Neuronal stem cell (in vitro differentiated cells): ENCODE measurements at regions not wholly inside any gene's neighbourhood (a gene's known extent, or its start where the extent isn't known, plus 50 kb on each side); places are given as distances from the start of the nearest gene placed in this dataset.

Experiments used
- DNase-seq: peaks from one replicate; pipeline ENCODE4 v3.0.0-alpha.2; 2013; ENCODE audit warnings: low spot score
- H2AFZ ChIP-seq: one replicate; pipeline ENCODE4 v1.6.1; 2013; ENCODE audit warnings: mild to moderate bottlenecking, low read length, inconsistent platforms
- H2AK5ac ChIP-seq: 2 replicates; pipeline ENCODE4 v1.6.1; 2013; ENCODE audit warnings: low read depth, mild to moderate bottlenecking, inconsistent platforms, low read length, moderate library complexity, mixed read lengths
- H2BK120ac ChIP-seq: 2 replicates; pipeline ENCODE4 v1.6.1; 2013; ENCODE audit warnings: low read depth, mild to moderate bottlenecking, inconsistent platforms, low read length, moderate library complexity, mixed read lengths
- H2BK12ac ChIP-seq: one replicate; pipeline ENCODE4 v1.6.1; 2013; ENCODE audit warnings: low read length, inconsistent platforms
- H2BK15ac ChIP-seq: 2 replicates; pipeline ENCODE4 v1.6.1; 2013; ENCODE audit warnings: mild to moderate bottlenecking, low read length, inconsistent platforms, mixed read lengths
- H2BK5ac ChIP-seq: one replicate; pipeline ENCODE4 v1.6.1; 2013; ENCODE audit warnings: inconsistent platforms, mild to moderate bottlenecking, low read length, moderate library complexity
- H3K14ac ChIP-seq: one replicate; pipeline ENCODE4 v1.6.1; 2013; ENCODE audit warnings: low read length, inconsistent platforms
- H3K18ac ChIP-seq: 2 replicates; pipeline ENCODE4 v1.6.1; 2013; ENCODE audit warnings: low read length, inconsistent platforms
- H3K23ac ChIP-seq: 2 replicates; pipeline ENCODE4 v1.6.1; 2013; ENCODE audit warnings: low read depth, mild to moderate bottlenecking, mixed read lengths, low read length, inconsistent platforms; ENCODE audit not compliant: poor library complexity
- H3K27ac ChIP-seq: replicated peaks from 3 replicates; pipeline ENCODE4 v1.5.1; 2013; ENCODE audit warnings: low read length, inconsistent platforms
- H3K27me3 ChIP-seq, 3 experiments: 2 replicates each; pipeline ENCODE4 v1.6.1; 2013; ENCODE audit warnings: low read length in 3 of 3, mild to moderate bottlenecking in 2 of 3, inconsistent platforms in 1 of 3, low read depth in 1 of 3, mixed read lengths in 1 of 3, moderate library complexity in 1 of 3; ENCODE audit not compliant: control insufficient read depth in 3 of 3, insufficient read depth in 3 of 3
- H3K36me3 ChIP-seq, 2 donors: replicated peaks in 1 of 2; 2 replicates each; pipeline ENCODE4 v1.6.1; 2013; ENCODE audit warnings: low read length in 2 of 2; ENCODE audit not compliant: control insufficient read depth in 2 of 2, insufficient read depth in 2 of 2
- H3K4ac ChIP-seq: 2 replicates; pipeline ENCODE4 v1.6.1; 2013; ENCODE audit warnings: inconsistent platforms, mild to moderate bottlenecking, low read length, moderate library complexity
- H3K4me1 ChIP-seq, 2 donors: 1 replicate in 1 of 2; 2 replicates in 1 of 2; pipeline ENCODE4 v1.6.1; 2013; ENCODE audit warnings: low read length in 2 of 2, low read depth in 1 of 2; ENCODE audit not compliant: control insufficient read depth in 2 of 2, insufficient read depth in 1 of 2
- H3K4me2 ChIP-seq: one replicate; pipeline ENCODE4 v1.6.1; 2013; ENCODE audit warnings: mild to moderate bottlenecking, low read length, inconsistent platforms; ENCODE audit not compliant: insufficient read depth, poor library complexity, severe bottlenecking
- H3K4me3 ChIP-seq, 2 donors: 2 replicates each; pipeline ENCODE4 v1.5.1; 2013; ENCODE audit warnings: low read length in 2 of 2, mild to moderate bottlenecking in 2 of 2, inconsistent platforms in 1 of 2, moderate library complexity in 1 of 2
- H3K79me1 ChIP-seq: one replicate; pipeline ENCODE4 v1.6.1; 2013; ENCODE audit warnings: low read depth, mild to moderate bottlenecking, inconsistent platforms, low read length, moderate library complexity
- H3K9ac ChIP-seq: one replicate; pipeline ENCODE4 v1.6.1; 2013; ENCODE audit warnings: mild to moderate bottlenecking, low read depth, low read length, inconsistent platforms; ENCODE audit not compliant: poor library complexity
- H3K9me3 ChIP-seq, 2 donors: replicated peaks in 1 of 2; 2 replicates each; pipeline versions ENCODE3 to v1.6.1; 2013; ENCODE audit warnings: low read length in 2 of 2, mild to moderate bottlenecking in 2 of 2, inconsistent platforms in 1 of 2, low read depth in 1 of 2, mixed read lengths in 1 of 2, moderate library complexity in 1 of 2; ENCODE audit not compliant: control insufficient read depth in 2 of 2, insufficient read depth in 1 of 2
- H4K8ac ChIP-seq: one replicate; pipeline ENCODE4 v1.6.1; 2013; ENCODE audit warnings: low read depth, mild to moderate bottlenecking, inconsistent platforms, low read length, moderate library complexity
- H4K91ac ChIP-seq: one replicate; pipeline ENCODE4 v1.6.1; 2013; ENCODE audit warnings: low read length, low read depth, mild to moderate bottlenecking, inconsistent platforms; ENCODE audit not compliant: poor library complexity
- WGBS, 2 donors: extraction: QIAGEN DNeasy Blood & Tissue Kit; methylation state at CpG; one replicate each; pipeline ENCODE4 v1.1.7; 2013; ENCODE audit warnings: missing lambda C conversion rate in 2 of 2, mixed read lengths in 1 of 2; ENCODE audit not compliant: insufficient read length in 2 of 2, insufficient replicate concordance in 1 of 2; ENCODE audit errors: extremely low coverage in 2 of 2; 5-methylcytosine and 5-hydroxymethylcytosine counted together

DNA sequence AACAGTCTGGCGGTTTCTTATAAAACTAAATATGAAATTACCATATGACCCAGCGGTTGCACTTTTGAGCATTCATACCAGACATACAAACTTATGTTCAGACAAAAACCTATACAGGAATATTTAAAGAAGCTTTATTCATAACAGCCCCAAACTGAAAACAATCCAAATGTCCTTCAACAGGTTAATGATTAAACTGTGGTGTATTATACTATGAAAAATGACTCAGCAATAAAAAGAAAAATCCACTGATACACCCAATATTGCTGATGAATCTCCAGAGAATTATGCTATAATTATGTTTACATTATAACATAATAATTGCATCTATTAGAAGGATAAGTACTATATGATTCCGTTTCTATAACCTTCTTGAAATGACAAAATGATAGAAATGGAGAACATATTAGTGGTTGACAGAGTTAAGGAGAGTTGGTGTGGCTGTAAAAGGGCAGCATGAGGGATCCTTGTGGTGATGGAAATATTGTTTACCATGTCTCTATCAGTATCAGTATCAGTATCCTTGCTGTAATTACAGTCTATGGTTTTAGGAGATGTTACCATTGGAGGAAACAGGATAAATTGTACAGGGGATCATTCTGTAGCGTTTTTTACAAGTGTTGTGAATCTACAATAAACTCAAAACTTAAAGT lies 127.1 kb downstream of the DSC3 start:
- Histone ChIP-seq H3K23ac (no peak overlapping the region), H3K4ac (no peak overlapping the region), H3K36me3 (no peaks in the 10 kb centered on the region), H4K91ac (no peak overlapping the region), H3K27ac (no peak overlapping the region), H3K4me2 (no peak overlapping the region), H3K9ac (no peak overlapping the region), H3K4me1 (no peaks in the 10 kb centered on the region), H3K9me3 (no peaks in the 10 kb centered on the region), H2BK12ac (no peak overlapping the region), H2BK5ac (no peak overlapping the region), H3K27me3 (no peaks in the 10 kb centered on the region), H3K79me1 (no peaks in the 10 kb centered on the region), H3K18ac (no peak overlapping the region), H2BK15ac (no peak overlapping the region), H2BK120ac (no peak overlapping the region), H4K8ac (no peak overlapping the region), H3K14ac (no peak overlapping the region), H2AK5ac (no peak overlapping the region), H2AFZ (no peak overlapping the region), H3K4me3 (no peak overlapping the region)
- no peak for DNase-seq
- WGBS, 2 donors = no CpG with 5 or more reads among the region's 4 CpGs

GRCh38 chr18:30908381-30908780 lies 134.2 kb downstream of the DSC3 start:
- H3K4ac ChIP-seq = no peak overlapping the region
- no peak overlapping the region for H3K27ac ChIP-seq
- H2BK15ac ChIP-seq = no peak overlapping the region
- H3K14ac ChIP-seq = no peak overlapping the region
- no peak overlapping the region for H2BK12ac ChIP-seq
- no peaks in the 10 kb centered on the region for H3K27me3 ChIP-seq
- no peak overlapping the region for H2BK5ac ChIP-seq
- no peak overlapping the region for H3K23ac ChIP-seq
- no CpG with 5 or more reads among the region's 1 CpG for WGBS, 2 donors
- no peak overlapping the region for H4K8ac ChIP-seq
- DNase-seq = no peak
- H2AK5ac ChIP-seq = no peak overlapping the region
- no peaks in the 10 kb centered on the region for H3K9me3 ChIP-seq
- no peaks in the 10 kb centered on the region for H3K79me1 ChIP-seq
- H4K91ac ChIP-seq = no peak overlapping the region
- H3K18ac ChIP-seq = no peak overlapping the region
- no peaks in the 10 kb centered on the region for H3K36me3 ChIP-seq
- no peak overlapping the region for H3K4me3 ChIP-seq
- no peak overlapping the region for H2AFZ ChIP-seq
- no peaks in the 10 kb centered on the region for H3K4me1 ChIP-seq
- H3K9ac ChIP-seq = no peak overlapping the region
- H3K4me2 ChIP-seq = no peak overlapping the region
- H2BK120ac ChIP-seq = no peak overlapping the region

DNA sequence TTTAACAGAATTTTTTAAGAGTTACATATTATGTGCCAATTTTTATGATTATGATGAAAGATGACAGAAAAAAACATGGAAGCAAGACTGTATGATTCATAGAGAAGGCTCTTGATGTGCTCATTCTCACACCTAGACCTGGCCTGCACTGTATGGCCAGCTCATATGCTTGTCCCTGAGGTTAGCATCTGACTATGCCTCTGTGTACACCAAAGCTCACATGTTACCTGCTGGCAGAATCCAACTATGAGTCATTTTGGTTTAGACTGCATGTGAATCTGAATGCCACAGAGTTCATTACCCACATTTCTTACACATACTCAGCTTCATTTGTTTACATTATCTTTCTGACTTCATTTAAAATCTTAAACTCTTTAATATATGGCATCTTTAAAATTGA lies 139.0 kb downstream of the DSC3 start:
- H3K14ac ChIP-seq = no peak overlapping the region
- H3K23ac ChIP-seq = no peak overlapping the region
- no peak overlapping the region for H4K8ac ChIP-seq
- H3K4me3 ChIP-seq = no peak overlapping the region
- no peak overlapping the region for H3K9ac ChIP-seq
- no peak overlapping the region for H3K4ac ChIP-seq
- no peak for DNase-seq
- no peak overlapping the region for H2BK5ac ChIP-seq
- H3K9me3 ChIP-seq = no peaks in the 10 kb centered on the region
- no peak overlapping the region for H2BK12ac ChIP-seq
- H3K79me1 ChIP-seq = no peaks in the 10 kb centered on the region
- H3K4me1 ChIP-seq = no peaks in the 10 kb centered on the region
- no peak overlapping the region for H2AFZ ChIP-seq
- no peak overlapping the region for H4K91ac ChIP-seq
- H3K27me3 ChIP-seq = no peaks in the 10 kb centered on the region
- no peak overlapping the region for H2BK120ac ChIP-seq
- no peak overlapping the region for H3K27ac ChIP-seq
- H3K36me3 ChIP-seq = no peaks in the 10 kb centered on the region
- H2BK15ac ChIP-seq = no peak overlapping the region
- no peak overlapping the region for H3K4me2 ChIP-seq
- H2AK5ac ChIP-seq = no peak overlapping the region
- no peak overlapping the region for H3K18ac ChIP-seq

DNA sequence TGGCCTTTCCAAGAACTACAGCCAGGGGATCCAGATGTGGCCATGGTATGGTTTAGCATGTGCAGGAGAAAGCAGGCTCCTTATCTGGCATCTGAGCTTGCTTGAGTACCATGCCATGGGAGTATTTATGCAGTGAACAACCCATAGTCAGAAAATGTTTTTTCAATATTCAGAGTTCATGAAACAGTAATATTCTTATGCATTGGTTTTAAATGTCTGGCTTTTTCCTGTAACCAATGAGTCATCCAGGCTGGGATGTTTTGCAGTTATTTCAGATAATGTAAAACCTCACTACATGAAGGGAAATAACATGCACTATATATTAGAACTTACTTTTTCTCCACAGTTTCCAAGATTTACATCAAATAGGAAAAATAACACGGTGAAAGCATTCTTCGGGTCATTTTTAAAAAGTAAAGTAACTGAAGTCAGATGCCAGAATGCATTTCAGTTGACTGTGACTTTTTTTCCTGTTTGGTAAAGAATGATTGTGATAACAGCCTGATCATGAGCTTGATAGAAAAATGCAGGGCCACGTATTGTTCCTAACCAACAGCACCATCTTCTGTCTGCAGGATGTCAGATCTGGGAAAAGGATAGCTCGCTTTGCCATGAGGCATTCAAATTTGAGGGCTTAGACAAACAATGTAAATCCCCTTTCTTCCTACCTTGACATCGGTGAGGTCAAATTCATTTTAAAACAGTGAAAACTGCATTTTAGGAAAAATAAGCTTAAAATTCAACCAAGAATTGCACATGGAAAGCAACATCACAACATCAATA lies 152.8 kb downstream of the DSC3 start:
- no peak overlapping the region for H4K91ac ChIP-seq
- no peaks in the 10 kb centered on the region for H3K9me3 ChIP-seq
- H3K4me1 ChIP-seq = no peaks in the 10 kb centered on the region
- H3K18ac ChIP-seq = no peak overlapping the region
- no peak overlapping the region for H2BK120ac ChIP-seq
- WGBS, 2 donors = no CpG with 5 or more reads among the region's 5 CpGs
- DNase-seq = peak; percentile 40
- H2BK5ac ChIP-seq = no peak overlapping the region
- no peak overlapping the region for H3K23ac ChIP-seq
- no peak overlapping the region for H3K4me2 ChIP-seq
- H2AK5ac ChIP-seq = no peak overlapping the region
- no peak overlapping the region for H3K27ac ChIP-seq
- H3K9ac ChIP-seq = no peak overlapping the region
- H3K36me3 ChIP-seq = no peaks in the 10 kb centered on the region
- no peak overlapping the region for H3K4ac ChIP-seq
- no peak overlapping the region for H3K4me3 ChIP-seq
- H2AFZ ChIP-seq = no peak overlapping the region
- H3K79me1 ChIP-seq = no peaks in the 10 kb centered on the region
- no peaks in the 10 kb centered on the region for H3K27me3 ChIP-seq
- no peak overlapping the region for H2BK12ac ChIP-seq
- H4K8ac ChIP-seq = no peak overlapping the region
- no peak overlapping the region for H3K14ac ChIP-seq
- no peak overlapping the region for H2BK15ac ChIP-seq
